Fibroblast of skin of abdomen (primary cell): ENCODE measurements at regions not wholly inside any gene's neighbourhood (a gene's known extent, or its start where the extent isn't known, plus 50 kb on each side); places are given as distances from the start of the nearest gene placed in this dataset.

ENCODE experiments used
- DNase-seq: peaks from one replicate; pipeline ENCODE4 v3.0.0-alpha.2; 2013

DNA sequence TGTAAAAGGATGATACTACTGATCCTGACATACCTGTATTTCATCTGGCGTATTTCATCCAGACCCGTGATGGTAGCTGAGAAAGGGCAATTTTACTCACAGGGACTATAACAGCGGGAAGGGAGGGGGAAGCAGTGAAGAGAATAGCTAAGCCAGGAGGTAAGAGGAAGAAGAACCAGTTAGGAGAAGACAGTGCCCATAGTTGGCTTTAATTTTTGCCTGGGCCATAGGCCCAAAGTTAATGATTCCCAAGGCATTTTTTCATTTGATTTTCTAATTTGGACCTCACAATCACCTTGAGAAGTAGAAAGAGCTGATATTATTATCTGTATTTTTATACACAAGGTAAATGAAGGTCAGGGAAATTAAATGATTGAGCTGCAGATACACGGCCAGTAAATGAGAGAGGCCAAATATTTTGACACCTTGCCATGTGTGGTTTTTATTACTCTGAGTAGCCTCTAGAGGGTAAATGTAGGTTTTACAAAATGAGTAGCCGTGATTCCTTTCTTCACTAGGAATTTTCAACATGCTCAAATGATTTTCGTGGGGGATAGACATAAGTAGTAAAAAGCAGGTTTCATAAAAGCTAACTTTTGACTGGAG, 382.2 kb downstream of the FUT8 start:
- DNase-seq = no peak

DNA sequence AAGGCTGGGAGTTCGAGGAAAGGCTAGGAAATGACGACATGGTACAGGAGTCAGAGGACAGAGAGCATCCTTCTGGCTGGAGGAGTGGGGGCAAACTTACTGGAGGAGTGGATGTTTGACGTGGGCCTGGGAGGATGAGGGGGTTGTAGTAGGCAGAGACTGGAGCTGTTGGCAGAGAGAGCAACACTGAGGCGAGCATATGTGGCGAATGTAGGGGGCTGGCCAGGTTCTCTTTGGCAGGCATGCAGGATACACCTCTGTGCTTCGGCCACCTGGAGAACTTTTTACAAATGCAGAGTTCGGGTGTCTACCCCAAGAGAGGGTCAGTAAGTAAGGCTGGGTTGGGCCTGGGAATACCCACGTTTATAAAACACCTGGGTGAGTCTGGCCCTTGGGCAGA, 385.7 kb downstream of the FUT8 start:
- no peak for DNase-seq

DNA sequence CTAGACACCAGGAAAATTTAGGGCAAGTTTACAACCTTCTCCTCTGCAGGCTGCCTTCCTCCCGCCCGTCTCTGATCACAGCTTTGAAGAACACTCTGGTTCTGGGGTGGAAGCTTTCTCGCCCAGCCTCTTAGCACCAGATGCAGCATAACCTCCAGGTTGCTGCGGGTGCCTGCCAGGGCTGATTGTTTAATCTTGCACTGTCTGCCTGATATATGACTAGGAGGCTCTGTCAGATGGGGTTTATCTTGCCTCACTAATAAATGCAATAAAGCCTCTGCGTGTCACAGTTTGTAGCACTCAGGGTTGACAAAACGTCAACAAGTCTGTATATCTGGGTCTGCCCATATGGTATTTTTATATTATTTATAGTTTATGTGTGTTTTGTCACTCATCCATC, 388.2 kb downstream of the FUT8 start:
- DNase-seq = no peak

DNA sequence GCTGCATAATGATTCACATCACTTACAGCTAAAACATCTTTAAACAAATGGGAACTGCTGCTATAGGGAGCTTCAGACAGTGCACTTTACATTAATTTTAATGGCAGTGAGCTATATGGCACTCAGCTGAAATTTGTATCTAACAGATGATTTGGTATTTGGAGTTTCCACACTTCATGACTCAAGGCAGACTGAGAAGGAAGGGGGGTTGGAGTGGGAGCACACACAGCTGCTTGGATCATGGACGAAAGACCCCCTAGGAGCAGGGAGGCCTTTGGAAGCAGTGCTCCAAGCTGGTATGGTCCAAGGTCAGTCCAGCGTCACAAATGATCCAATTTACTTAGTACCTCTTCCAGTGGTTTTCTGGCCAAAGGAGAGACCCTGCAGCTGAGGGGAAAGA, 389.7 kb downstream of the FUT8 start:
- no peak for DNase-seq

DNA sequence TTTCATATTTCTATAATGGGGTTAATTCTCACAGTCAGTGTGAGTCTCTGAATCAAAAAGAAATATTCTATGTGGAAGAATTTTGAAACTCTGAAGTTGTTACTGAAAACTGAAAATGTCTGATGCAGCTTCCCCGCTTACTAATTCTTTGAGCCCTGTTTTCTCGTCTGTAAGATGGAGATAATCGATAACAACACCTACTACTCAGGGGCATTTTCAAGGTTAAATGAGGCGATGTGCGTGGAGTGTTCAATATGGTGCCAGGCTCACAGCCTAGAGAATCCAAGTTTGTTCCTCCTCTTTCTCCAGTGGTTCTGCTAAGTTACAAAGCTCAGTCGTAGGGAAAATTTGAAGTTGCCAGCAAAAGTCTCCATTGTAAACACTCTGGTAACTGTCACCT, 391.4 kb downstream of the FUT8 start:
- DNase-seq = no peak

DNA sequence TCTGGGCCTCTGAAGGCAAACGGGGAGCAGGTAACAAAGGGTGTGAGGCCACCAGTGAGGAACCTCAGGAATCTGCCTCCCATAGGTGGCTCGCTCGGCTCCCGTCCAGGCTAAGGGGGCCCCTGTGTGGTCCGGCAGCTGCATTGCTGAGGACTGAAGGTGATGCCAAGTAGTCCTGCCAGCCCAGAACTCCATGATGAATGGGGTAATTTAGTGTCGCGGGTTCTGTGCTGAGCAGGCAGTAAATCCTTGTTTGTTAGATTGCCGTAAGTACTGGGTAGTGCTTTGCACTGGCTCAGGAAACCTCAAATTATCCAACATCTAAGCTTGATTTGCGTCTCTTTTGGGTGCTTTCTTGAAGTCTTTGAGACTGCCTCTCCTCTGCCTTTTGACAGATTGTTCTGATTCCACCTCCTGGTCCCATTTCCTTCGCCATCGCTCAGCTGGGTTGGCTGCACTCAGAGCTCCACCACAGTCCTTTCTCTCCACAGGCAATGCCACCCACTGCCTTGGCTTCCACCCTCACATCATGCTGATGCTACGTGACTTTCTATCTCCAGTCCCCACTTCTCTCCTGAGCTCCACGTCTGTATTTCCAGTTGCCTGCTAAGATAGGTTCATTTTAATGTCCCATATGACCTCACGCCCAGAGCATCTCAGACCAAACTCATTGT, 392.0 kb downstream of the FUT8 start:
- no peak for DNase-seq

DNA sequence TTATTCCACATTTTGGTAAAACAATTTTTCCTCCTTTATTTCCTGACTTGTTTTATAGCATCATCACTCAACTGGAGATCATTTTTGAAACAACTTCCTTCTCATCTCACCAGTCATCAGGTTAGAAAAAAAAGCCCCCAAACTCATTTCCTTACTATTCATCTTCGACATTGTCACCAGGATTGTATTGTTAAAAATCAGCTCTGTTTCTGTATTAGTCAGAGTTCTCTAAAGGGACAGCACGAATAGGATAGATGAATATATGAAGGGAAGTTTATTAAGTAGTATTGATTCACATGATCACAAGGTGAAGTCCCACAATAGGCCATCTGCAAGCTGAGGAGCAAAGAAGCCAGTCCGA, 392.6 kb downstream of the FUT8 start:
- no peak for DNase-seq

DNA sequence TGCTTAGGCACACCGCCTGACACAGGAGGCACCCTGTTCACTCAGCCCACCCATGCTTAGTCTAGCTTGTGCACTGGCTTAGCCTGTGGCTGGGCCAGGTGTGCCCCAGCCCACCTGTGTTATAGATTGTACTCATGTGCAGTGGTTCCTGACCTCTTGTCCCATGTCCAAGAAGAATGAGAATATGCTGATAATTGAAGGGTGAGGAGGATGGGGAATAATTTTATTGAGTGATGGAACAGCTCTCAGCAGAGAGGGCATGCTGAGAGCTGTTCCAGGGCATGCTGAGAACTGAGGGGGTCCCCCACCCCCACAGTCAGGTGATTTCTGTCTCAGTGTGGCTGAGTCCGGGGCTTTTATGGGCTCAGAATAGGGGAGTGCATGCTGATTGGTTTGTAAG, 395.9 kb downstream of the FUT8 start:
- DNase-seq = no peak

DNA sequence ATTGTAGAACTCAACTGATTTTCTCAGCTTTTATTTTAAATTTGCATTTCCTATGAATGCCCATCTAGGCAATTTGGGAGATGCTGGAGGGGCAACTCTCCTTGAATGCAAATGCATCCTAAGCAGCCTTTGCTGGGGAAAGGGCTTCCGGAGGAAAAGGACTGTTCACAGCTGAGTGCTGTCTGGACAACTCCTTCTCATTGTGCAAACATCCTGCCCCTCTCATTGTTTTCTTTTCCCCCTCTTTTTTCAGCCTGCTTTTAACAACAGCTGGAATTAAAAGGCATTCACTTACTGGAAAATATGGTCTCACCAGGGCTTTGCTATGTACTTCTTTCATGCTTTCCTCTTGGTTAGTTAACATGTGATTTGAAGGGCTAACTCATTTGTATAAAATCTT, 397.8 kb downstream of the FUT8 start:
- no peak for DNase-seq

DNA sequence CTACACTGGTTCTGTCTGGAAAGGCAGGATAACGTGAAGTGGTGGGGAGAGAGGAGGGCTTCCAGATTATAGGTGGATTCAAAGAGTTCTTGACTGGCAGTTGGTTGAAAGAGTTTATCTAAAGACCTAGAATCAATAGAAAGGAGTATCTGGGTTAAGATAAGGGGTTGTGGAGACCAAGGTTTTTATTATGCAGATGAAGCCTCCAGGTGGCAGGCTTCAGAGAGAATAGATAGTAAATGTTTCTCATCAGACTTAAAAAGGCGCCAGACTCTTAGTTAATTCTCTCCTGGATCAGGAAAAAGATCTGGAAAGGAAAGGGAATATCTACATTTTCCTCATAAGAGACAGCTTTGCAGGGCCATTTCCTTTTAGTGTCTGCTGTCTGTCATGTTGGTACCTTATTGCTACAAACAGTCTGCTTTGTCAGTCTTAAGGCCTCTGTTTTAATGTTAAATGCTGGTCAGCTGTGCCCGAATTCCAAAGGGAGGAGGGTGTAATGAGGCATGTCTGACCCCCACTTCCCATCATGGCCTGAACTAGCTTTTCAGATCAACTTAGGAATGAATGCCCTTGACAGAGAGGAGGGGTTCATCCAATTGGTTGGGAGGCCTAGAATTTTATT, 401.3 kb downstream of the FUT8 start:
- DNase-seq = no peak

DNA sequence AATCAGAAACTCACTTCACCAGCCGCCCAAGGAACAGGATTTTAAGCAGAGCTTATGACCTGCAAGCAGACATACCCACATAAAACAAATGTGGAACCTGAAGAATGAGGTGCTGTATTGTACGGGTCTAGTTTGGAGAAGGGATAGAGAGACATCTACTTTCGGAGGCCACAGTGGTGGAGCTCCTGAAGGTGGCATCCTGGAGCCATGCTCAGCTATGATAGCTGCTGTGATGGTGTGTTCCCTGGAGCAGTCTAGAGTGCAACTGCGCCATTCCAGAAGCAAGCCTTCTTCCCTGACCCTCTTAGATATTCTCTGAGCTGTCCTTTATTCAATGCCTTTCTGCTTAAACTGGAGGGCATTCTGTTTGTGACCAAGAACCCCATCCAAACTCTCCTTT, 402.6 kb downstream of the FUT8 start:
- no peak for DNase-seq

DNA sequence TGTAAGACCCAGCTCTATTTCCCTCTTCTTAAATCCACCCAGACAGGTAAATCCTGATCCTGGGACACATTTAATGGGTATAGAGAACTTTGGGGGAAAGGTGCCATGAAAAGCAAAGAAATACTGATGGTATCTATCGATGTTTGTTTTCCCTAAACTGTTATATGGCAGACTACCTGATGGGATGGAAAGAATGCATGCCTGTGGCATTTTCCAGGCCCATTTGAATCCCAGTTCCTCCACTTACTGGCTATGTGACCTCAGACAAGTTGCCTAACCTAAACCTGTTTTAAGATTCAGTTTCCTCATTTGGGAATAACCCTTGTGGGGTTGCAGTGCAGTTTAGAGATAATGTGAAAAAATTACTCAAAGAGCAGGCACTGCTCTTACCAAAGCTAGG, 404.5 kb downstream of the FUT8 start:
- no peak for DNase-seq

DNA sequence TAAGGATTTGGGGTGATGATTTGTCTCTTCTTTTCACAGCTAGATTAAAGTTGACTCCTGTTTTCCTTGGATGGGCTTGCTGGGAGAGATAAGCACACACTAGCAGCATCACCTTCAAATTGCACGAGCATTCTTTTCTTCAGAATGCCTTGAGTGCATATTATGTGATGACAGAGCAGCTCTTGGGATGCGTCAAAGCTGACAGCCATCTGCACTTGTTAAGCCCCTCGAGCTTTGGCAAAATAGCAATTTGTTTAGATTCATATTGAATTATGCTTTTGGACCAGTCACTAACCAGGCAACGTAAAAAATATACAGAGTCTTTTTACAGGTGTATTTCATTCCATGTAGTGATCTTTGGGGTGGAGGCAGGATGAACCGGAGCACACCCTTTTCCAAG, 407.0 kb downstream of the FUT8 start:
- DNase-seq = no peak

DNA sequence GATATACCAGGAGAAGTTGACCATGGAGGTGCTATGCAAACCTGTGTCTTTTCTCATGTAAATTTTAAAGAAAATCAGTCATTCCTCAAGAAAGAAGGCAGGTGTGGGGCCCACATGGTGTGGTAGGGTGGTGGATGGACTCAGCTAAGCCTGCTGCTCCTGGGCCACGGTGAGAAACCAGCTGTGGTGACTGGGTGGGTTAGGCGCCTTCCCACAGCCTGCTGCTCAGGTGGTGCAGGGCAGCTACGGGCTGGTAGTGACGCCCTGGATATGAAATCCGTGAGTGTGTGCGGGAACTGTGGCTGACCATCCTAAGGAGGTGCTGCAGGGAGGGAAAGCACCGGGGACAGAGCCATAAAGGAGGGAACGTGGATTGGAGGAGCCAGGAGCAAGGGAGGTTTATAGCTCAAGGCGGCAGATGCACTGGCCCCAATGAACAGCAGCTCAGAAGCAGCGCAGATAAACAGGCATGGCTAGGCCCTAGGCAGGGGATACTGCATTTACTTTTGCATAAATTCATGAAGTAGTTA, 408.8 kb downstream of the FUT8 start:
- no peak for DNase-seq

DNA sequence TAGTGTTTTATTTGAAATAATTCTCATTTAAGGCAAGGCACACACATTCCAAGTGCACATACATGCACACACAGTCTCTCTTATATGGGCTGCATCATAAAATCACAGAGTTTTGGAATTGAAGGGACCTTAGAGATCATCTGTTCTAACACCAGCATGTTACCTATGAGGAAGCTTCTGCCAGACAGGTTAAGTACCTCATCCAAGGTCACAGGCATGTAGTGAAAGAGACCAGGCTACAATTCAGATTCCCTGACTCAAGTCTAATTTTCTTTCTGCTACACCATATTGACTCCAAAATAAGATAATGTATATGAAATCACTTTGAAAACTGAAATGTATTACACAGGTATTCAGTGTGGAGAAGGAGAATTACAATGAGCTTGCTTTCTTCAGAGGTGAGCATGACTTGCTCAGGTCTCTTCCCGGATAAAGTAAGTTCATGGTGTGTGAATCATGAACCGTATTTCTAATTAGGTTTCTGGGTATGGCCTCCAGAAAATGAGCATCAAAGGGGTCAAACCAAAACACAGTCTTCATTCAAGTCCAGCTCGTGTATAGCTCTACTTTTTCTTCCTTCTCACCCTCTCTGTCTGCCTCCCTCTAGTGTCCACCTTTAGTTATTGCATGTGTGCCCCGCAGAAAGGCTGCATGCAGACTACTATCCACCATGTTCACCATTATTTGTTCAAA, 411.9 kb downstream of the FUT8 start:
- DNase-seq = peak; percentile 61

DNA sequence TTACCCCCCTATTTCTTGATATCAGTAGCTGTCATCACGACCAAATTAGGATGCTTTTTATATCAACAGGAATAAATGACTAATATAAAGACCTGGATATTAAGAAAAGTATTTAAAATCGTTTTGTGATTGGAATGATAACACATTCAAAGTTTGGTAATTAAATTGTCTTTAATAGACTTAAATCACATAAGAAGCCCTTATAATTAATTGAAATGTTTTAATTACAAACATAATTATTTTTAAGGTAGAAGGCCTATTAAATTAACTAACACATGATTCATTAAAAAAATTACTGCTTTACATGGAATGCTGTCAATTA, 412.4 kb downstream of the FUT8 start:
- DNase-seq = no peak

DNA sequence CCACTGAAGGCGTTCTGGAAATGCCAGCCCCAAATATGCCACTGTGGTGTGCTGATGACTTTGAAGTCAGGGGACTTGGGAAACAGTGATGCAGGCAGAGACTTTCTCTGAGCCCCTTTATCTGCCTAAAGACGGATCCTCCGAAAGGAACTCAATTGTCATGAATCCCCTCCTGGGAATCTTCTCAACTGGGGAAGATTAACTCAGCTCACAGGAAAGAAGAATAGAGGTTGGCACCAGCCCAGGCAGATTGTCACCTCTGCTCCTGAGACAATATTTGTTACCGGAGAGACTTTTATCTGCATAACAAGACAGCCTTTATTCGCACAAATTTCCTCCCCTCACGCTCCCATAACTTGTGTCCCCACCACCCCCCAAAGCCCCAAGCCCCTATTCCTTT, 414.4 kb downstream of the FUT8 start:
- DNase-seq = no peak

DNA sequence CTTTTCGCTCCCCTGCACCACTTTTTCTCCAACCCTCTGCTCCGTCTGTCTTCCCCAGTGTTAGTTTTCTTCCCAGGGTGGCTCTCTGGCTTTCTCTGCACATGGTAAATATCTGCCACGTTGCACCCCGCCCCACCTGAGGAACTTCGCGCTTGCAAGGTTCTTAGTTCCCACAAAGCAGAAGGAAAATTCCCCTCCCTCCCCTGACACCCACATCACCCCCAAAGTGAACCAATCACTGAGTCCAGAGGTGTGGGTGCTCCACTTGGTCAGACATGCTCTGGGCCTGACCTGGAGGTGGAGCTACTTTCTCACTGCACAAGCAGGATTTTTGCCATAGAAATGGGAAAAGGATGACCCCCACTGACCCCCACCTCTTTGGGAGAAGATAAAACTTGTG, 415.0 kb downstream of the FUT8 start:
- DNase-seq = no peak

DNA sequence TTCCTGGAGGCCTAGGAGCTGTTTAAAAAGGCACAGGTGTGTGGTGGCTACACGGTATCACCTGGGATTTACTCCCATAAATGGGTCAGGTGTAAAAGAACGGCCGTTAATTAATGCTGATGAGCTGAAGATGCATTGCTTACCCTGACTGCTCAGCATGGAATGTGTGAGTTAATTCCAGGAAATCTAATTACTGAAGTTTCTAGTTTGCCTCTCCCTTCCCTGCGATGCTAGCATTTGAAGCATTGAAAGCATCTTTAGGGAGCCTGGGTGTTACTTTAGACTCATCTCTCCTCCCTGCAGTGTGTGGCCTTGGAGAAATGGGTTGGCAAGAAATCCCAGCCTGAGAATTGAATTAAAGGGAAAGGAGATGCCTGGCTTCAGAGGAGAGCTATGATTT, 415.9 kb downstream of the FUT8 start:
- DNase-seq = no peak

DNA sequence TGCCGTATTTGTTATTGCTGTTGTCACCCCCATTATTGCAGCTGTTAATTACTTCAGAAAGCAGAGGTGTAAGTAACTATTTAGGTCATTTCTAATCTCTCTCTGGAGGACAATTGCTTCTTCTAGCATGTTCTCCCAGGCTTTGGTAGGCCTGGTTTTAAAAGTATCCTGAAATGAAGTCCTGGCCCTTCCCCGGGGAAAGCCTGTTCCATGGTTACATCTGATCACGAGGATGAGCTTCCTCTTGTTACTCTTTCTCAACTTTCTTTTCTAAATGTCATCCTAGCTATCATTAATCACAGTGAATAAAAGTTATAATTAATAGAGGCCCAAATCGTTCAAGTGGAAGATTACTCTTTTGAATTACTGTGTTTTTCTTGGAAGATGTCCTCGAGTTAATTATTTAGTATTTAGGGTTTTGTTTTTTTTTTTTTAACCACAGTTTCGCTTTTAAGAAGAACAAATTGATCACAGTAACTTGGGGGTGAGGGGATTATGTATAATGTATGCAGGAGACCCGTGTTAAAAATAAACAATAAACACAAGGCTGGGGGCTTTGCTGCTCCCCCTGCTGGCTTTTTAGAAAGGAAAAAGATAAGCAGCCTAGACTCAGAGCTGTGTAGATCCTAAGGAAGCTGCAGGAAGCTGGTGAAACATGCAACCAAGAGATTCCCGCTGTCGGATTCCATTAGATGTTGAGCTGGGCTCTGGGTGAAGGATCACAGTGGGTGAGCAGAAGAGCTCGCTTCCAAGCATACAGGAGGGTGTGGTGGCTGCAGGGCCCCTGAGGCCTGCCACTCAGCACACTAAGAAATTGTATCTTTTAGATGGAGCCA, 420.1 kb downstream of the FUT8 start:
- peak; percentile 10 for DNase-seq

DNA sequence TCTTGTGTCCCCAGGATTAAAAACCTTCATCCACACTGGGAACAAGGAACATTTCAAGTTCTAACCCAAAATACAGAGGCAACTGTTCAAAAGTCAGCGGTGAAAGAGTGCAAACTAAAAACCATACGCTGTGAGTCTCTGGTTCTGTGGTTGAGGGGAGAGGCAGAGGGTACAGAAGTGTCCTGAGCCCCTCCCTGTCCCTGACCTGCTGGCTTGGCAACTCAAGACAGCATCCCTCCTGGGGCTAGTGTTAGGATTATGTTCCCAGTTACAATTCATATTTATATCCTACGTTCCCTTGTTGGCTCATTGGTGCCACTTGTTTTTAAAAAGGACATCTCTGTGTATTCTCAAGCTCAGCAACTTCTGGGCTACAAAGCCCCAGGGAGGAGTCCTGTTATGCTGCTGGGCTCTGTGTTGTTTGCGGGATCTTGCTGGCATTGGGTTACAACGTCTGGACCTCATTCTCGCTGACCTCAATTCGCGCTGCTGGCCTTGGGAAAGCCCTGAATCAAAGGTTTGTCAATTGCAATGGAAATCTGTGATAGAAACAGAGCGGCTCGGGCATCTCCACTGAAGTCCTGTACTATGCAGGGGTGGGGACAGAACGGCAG, 420.8 kb downstream of the FUT8 start:
- DNase-seq = no peak

DNA sequence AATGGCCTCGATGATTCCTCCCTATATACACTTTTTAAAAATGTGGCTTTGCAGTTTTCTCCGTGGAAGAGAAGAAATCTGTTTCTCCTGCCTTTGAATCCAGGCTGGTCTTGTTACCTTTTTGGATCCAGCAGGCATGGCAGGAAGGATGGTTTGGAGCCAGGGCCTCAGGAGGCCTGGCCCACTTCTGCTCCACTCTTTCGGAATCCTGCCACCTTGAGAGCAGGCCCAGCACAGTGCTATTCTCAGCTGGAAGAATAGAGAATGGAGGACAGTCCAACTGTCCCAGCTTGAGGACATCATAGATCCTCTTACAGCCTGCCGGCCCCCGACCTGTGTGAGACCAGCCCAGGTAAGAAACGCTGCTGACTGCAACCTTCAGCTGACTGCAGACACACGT, 421.5 kb downstream of the FUT8 start:
- no peak for DNase-seq

DNA sequence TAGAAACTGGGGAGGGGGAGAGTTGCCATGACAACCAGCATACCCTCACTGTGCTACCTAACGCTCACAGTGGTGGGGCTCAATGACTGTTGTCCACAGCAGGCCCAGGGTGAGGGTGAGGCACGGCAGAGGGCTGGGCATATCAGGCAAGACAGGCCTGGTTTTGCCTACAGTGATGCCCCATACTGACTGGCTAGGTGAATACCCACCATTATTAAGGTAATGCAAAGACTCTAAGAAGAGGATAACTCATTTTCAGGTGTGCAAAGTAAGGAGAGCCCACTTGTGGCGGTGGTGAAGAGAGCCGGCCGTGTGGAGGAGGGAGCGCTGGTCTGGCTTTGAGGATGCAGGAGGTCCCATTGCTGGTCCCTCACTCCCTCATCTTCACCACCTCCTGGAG, 422.3 kb downstream of the FUT8 start:
- DNase-seq = no peak
